H1 (cell line): ENCODE measurements at regions not wholly inside any gene's neighbourhood (a gene's known extent, or its start where the extent isn't known, plus 50 kb on each side); places are given as distances from the start of the nearest gene placed in this dataset.
"Not testable (repeated sequence)": the region's sequence is repeated elsewhere in the genome, so short reads cannot be mapped to it uniquely, and the experiment has no call there.

ENCODE experiments used
- CTCF ChIA-PET: fragments of 300-600 bp; sonication (Branson Sonifier 250); formaldehyde crosslinking; loops from one replicate; lab custom pipeline; 2021; ENCODE audit not compliant: partially characterized antibody; lab: Charles Lee
- POLR2A ChIA-PET: fragments of 300-600 bp; sonication (Branson Sonifier 250); formaldehyde crosslinking; loops from one replicate; lab custom pipeline; 2021; ENCODE audit warnings: inconsistent platforms; ENCODE audit not compliant: partially characterized antibody; lab: Charles Lee
- DNase-seq, 2 experiments: peaks; one replicate each; pipeline versions ENCODE4 v3.0.0 to v3.0.0-alpha.2; 2010 to 2022; ENCODE audit warnings: low spot score in 2 of 2, low read depth in 1 of 2, mixed read lengths in 1 of 2
- FAIRE-seq: peaks from 2 replicates; lab custom pipeline; 2011; peaks lifted over from hg19 to GRCh38; lab: Jason Lieb, UNC
- H2AFZ ChIP-seq: 2 replicates; pipeline ENCODE4 v1.8.1; 2012; ENCODE audit warnings: low read length, inconsistent platforms
- H2AK5ac ChIP-seq: 2 replicates; pipeline ENCODE4 v1.6.1; 2013; ENCODE audit warnings: low read depth, low read length
- H2BK120ac ChIP-seq: replicated peaks from 2 replicates; pipeline ENCODE3; 2013; ENCODE audit warnings: low read depth, low read length, inconsistent platforms
- H2BK12ac ChIP-seq: 2 replicates; pipeline ENCODE4 v1.6.1; 2013; ENCODE audit warnings: low read depth, low read length
- H2BK15ac ChIP-seq: 2 replicates; pipeline ENCODE4 v1.6.1; 2013; ENCODE audit warnings: low read length
- H2BK20ac ChIP-seq: 2 replicates; pipeline ENCODE4 v1.6.1; 2013; ENCODE audit warnings: low read length
- H2BK5ac ChIP-seq: 2 replicates; pipeline ENCODE4 v1.6.1; 2013; ENCODE audit warnings: low read depth, low read length
- H3K14ac ChIP-seq: 2 replicates; pipeline ENCODE4 v1.6.1; 2013; ENCODE audit warnings: inconsistent platforms; ENCODE audit not compliant: insufficient read length
- H3K18ac ChIP-seq: 2 replicates; pipeline ENCODE4 v1.6.1; 2013; ENCODE audit warnings: low read length; ENCODE audit errors: extremely low read depth
- H3K23ac ChIP-seq: 2 replicates; pipeline ENCODE4 v1.6.1; 2013; ENCODE audit warnings: inconsistent platforms; ENCODE audit not compliant: insufficient read length
- H3K23me2 ChIP-seq: 2 replicates; pipeline ENCODE4 v1.6.1; 2013; ENCODE audit warnings: low read depth, low read length
- H3K27ac ChIP-seq: 2 replicates; pipeline ENCODE4 v1.6.1; 2011; ENCODE audit warnings: low read depth, low read length, inconsistent platforms
- H3K27me3 ChIP-seq, 4 experiments: replicated peaks in 1 of 4; 1 replicate in 1 of 4; 2 replicates in 3 of 4; pipeline versions ENCODE4 v1.6.1 to v1.8.1; 2011 to 2013; ENCODE audit warnings: low read length in 3 of 4, mild to moderate bottlenecking in 3 of 4, inconsistent platforms in 2 of 4, mixed read lengths in 2 of 4, moderate library complexity in 1 of 4; ENCODE audit not compliant: control insufficient read depth in 3 of 4, insufficient read depth in 3 of 4; ENCODE audit errors: extremely low read depth in 1 of 4
- H3K36me3 ChIP-seq, 4 experiments: 2 replicates each; pipeline versions ENCODE4 v1.6.1 to v1.8.1; 2011 to 2013; ENCODE audit warnings: mild to moderate bottlenecking in 4 of 4, low read length in 3 of 4, moderate library complexity in 2 of 4, control low read depth in 1 of 4, inconsistent platforms in 1 of 4; ENCODE audit not compliant: insufficient read depth in 4 of 4, control insufficient read depth in 2 of 4
- H3K4ac ChIP-seq: replicated peaks from 2 replicates; pipeline ENCODE3; 2013; ENCODE audit warnings: low read length, low read depth, mixed read lengths, inconsistent platforms; ENCODE audit not compliant: insufficient read length
- H3K4me1 ChIP-seq, 4 experiments: replicated peaks in 1 of 4; 1 replicate in 1 of 4; 2 replicates in 3 of 4; pipeline versions ENCODE4 v1.6.1 to v1.8.1; 2011 to 2013; ENCODE audit warnings: low read length in 3 of 4, inconsistent platforms in 2 of 4, mixed read lengths in 1 of 4; ENCODE audit not compliant: insufficient read depth in 4 of 4, control insufficient read depth in 3 of 4
- H3K4me2 ChIP-seq, 2 experiments: 2 replicates each; pipeline versions ENCODE4 v1.6.1 to v1.8.1; 2011 to 2013; ENCODE audit warnings: low read depth in 2 of 2, low read length in 2 of 2, control low read depth in 1 of 2, inconsistent platforms in 1 of 2, mild to moderate bottlenecking in 1 of 2; ENCODE audit not compliant: insufficient read depth in 1 of 2
- H3K4me3 ChIP-seq, 4 experiments: fragments of 200-600, 300-600 bp in 1 of 4; sonication (generic), shearing (Covaris generic), sonication (Bioruptor Twin) in 1 of 4; 2 replicates each; pipeline versions ENCODE4 v1.5.1 to v1.8.1; 2011 to 2016; ENCODE audit warnings: low read length in 4 of 4, low read depth in 3 of 4, control low read depth in 2 of 4, inconsistent platforms in 2 of 4, mild to moderate bottlenecking in 2 of 4, mixed read lengths in 1 of 4, moderate library complexity in 1 of 4; ENCODE audit not compliant: insufficient read depth in 2 of 4; ENCODE audit errors: extremely low read depth in 1 of 4
- H3K56ac ChIP-seq: replicated peaks from 2 replicates; pipeline ENCODE3; 2013; ENCODE audit warnings: low read depth, mild to moderate bottlenecking, mixed read lengths, low read length, inconsistent platforms; ENCODE audit not compliant: insufficient read length
- H3K79me1 ChIP-seq: 2 replicates; pipeline ENCODE4 v1.6.1; 2013; ENCODE audit warnings: low read depth, low read length, control low read depth
- H3K79me2 ChIP-seq, 2 experiments: 2 replicates each; pipeline versions ENCODE4 v1.6.1 to v1.8.1; 2012 to 2013; ENCODE audit warnings: low read length in 2 of 2, mild to moderate bottlenecking in 2 of 2, inconsistent platforms in 1 of 2; ENCODE audit not compliant: insufficient read depth in 2 of 2, control insufficient read depth in 1 of 2
- H3K9ac ChIP-seq, 4 experiments: replicated peaks in 1 of 4; 1 replicate in 1 of 4; 2 replicates in 3 of 4; pipeline versions ENCODE4 v1.6.1 to v1.8.1; 2011 to 2013; ENCODE audit warnings: low read depth in 3 of 4, low read length in 3 of 4, control low read depth in 2 of 4, mild to moderate bottlenecking in 2 of 4, moderate library complexity in 2 of 4, inconsistent platforms in 1 of 4; ENCODE audit errors: extremely low read depth in 1 of 4
- H3K9me3 ChIP-seq, 2 experiments: 2 replicates each; pipeline versions ENCODE4 v1.6.1 to v1.8.1; 2012 to 2013; ENCODE audit warnings: mild to moderate bottlenecking in 2 of 2, moderate library complexity in 2 of 2, control low read depth in 1 of 2, inconsistent platforms in 1 of 2, low read depth in 1 of 2, low read length in 1 of 2, mixed read lengths in 1 of 2; ENCODE audit not compliant: insufficient read depth in 2 of 2
- H4K20me1 ChIP-seq, 2 experiments: replicated peaks in 1 of 2; 2 replicates each; pipeline versions ENCODE3 to v1.8.1; 2011 to 2013; ENCODE audit warnings: inconsistent platforms in 2 of 2, low read length in 2 of 2, mild to moderate bottlenecking in 1 of 2; ENCODE audit not compliant: insufficient read depth in 2 of 2, control insufficient read depth in 1 of 2
- H4K5ac ChIP-seq: 2 replicates; pipeline ENCODE4 v1.6.1; 2013; ENCODE audit warnings: low read length, low read depth, mixed read lengths, inconsistent platforms; ENCODE audit not compliant: insufficient read length
- H4K8ac ChIP-seq: 2 replicates; pipeline ENCODE4 v1.8.0; 2013; ENCODE audit warnings: mild to moderate bottlenecking, moderate library complexity, low read length, inconsistent platforms; ENCODE audit not compliant: insufficient read depth; ENCODE audit errors: extremely low read depth
- H4K91ac ChIP-seq: replicated peaks from 2 replicates; pipeline ENCODE3; 2013; ENCODE audit warnings: low read length, mixed read lengths, inconsistent platforms; ENCODE audit not compliant: insufficient read length
- WGBS, 2 experiments: shearing (Covaris generic) in 1 of 2; methylation state at CpG; one replicate each; pipeline versions ENCODE4 v1.1.6 to v1.1.7; 2013 to 2015; ENCODE audit warnings: low lambda C conversion rate in 2 of 2, mixed read lengths in 2 of 2, inconsistent platforms in 1 of 2, low coverage in 1 of 2, missing lambda C conversion rate in 1 of 2; ENCODE audit not compliant: insufficient replicate concordance in 2 of 2, insufficient coverage in 1 of 2, insufficient read length in 1 of 2; ENCODE audit errors: extremely low coverage in 1 of 2, missing lambda C conversion rate in 1 of 2; 5-methylcytosine and 5-hydroxymethylcytosine counted together

DNA sequence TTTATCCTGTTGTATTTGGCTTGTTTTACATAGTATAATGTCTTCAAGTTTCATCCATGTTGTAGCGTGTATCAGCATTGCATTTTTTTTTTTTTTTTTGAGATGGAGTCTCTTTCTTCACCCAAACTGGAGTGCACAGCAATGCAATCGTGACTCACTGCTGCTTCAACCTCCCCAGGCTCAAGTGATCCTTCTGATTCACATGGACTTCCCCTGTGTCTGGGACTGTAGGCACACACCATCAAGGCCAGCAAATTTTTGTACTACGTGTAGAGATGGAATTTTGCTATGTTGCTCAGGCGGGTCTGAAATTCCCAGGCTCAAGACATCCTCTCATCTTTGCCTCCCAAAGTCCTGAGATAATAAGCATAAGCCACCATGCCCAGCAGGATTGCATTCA lies 248.1 kb upstream of the HSFY1 start:
- H2BK20ac ChIP-seq, H3K27me3 ChIP-seq, H4K20me1 ChIP-seq, H3K9me3 ChIP-seq, H4K8ac ChIP-seq, H2AFZ ChIP-seq, H3K4me3 ChIP-seq, H3K4me2 ChIP-seq, H2BK12ac ChIP-seq, H3K56ac ChIP-seq, H2AK5ac ChIP-seq, H3K23me2 ChIP-seq, H3K79me1 ChIP-seq, H2BK5ac ChIP-seq, DNase-seq, H3K79me2 ChIP-seq, H3K27ac ChIP-seq, H3K36me3 ChIP-seq, H3K9ac ChIP-seq, H3K4me1 ChIP-seq, FAIRE-seq, H3K23ac ChIP-seq, H2BK120ac ChIP-seq, POLR2A ChIA-PET, H2BK15ac ChIP-seq, H4K91ac ChIP-seq, CTCF ChIA-PET, H3K14ac ChIP-seq, H4K5ac ChIP-seq, H3K4ac ChIP-seq, H3K18ac ChIP-seq: not testable (repeated sequence)
- no CpG with 5 or more reads among the region's 4 CpGs for WGBS, 2 experiments

DNA sequence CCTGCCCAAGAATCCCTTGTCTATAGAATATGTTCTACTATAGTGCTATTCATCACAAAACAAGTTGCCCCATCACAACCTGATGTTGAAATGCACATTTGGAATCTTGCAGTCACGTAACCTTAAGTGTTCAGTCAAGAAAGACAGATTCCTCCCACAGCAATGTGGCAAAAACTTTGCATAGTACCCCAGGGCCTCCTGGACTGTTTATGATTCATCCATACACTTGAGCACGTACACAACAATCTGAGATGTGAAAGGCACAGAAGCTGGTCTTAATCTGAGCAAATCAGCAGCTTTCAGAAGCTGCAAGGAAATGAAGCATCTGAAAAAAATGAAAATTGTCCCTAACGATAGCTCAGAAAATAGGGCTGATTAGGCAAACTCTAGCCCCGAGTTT lies 240.2 kb upstream of the HSFY1 start:
- H2BK20ac ChIP-seq, H2BK5ac ChIP-seq, H3K79me2 ChIP-seq, H2BK12ac ChIP-seq, H3K4ac ChIP-seq, H3K14ac ChIP-seq, DNase-seq, H3K18ac ChIP-seq, H3K4me2 ChIP-seq, H3K79me1 ChIP-seq, H3K4me1 ChIP-seq, H3K27ac ChIP-seq, H4K5ac ChIP-seq, H4K91ac ChIP-seq, H3K36me3 ChIP-seq, H3K23ac ChIP-seq, H2BK120ac ChIP-seq, H2AK5ac ChIP-seq, H3K56ac ChIP-seq, H2BK15ac ChIP-seq, H3K4me3 ChIP-seq, H3K27me3 ChIP-seq, H3K9me3 ChIP-seq, H3K23me2 ChIP-seq, H2AFZ ChIP-seq, FAIRE-seq, POLR2A ChIA-PET, H3K9ac ChIP-seq, H4K20me1 ChIP-seq, H4K8ac ChIP-seq, CTCF ChIA-PET: not testable (repeated sequence)
- WGBS, 2 experiments, result no CpG with 5 or more reads among the region's 4 CpGs
